Activated T-helper 1 cell treated with anti-CD3 and anti-CD28 coated beads, Interleukin-12 subunit alpha, Interleukin-12 subunit beta, Interleukin-2, Interleukin-4 antibody, amounts not matched to agents 30 ng/mL and 10 ng/mL and 1 ng/mL, durations not matched to agents 14 hours and 24 hours and 36 hours (primary cell): ENCODE measurements at regions not wholly inside any gene's neighbourhood (a gene's known extent, or its start where the extent isn't known, plus 50 kb on each side); places are given as distances from the start of the nearest gene placed in this dataset.

Experiments
- DNase-seq: peaks from one replicate; pipeline ENCODE4 v3.0.0; 2021; ENCODE audit warnings: low spot score
- H3K27ac Mint-ChIP-seq: one replicate; pipeline ENCODE4 v1.8.0; 2021; ENCODE audit warnings: mild to moderate bottlenecking, mixed read lengths
- H3K27me3 Mint-ChIP-seq: one replicate; pipeline ENCODE4 v1.8.0; 2022; ENCODE audit warnings: mild to moderate bottlenecking, moderate library complexity, mixed read lengths; ENCODE audit not compliant: insufficient read depth
- H3K36me3 Mint-ChIP-seq: one replicate; pipeline ENCODE4 v1.8.0; 2021; ENCODE audit warnings: low read depth, mixed read lengths
- H3K4me1 Mint-ChIP-seq: one replicate; pipeline ENCODE4 v1.8.0; 2021; ENCODE audit warnings: low read depth, mixed read lengths
- H3K4me3 Mint-ChIP-seq: one replicate; pipeline ENCODE4 v1.8.0; 2021; ENCODE audit warnings: mild to moderate bottlenecking, moderate library complexity, mixed read lengths
- H3K9me3 Mint-ChIP-seq: one replicate; pipeline ENCODE4 v1.8.0; 2021; ENCODE audit warnings: mixed read lengths
- intact Hi-C: fragments of 100-400 bp; cut with micrococcal nuclease; formaldehyde crosslinking; loops from one replicate; pipeline ENCODE4 v1.15.1; 2024

GRCh38 chr2:206869824-206870495, 69.4 kb upstream of the CPO start:
- no peak for DNase-seq
- H3K9me3 Mint-ChIP-seq = no peaks in the 10 kb centered on the region
- H3K27ac Mint-ChIP-seq = no peak overlapping the region
- H3K4me3 Mint-ChIP-seq = no peak overlapping the region
- H3K27me3 Mint-ChIP-seq = peaks cover 8% of the 10 kb centered on the region
- H3K4me1 Mint-ChIP-seq = no peaks in the 10 kb centered on the region
- H3K36me3 Mint-ChIP-seq = no peaks in the 10 kb centered on the region
- intact Hi-C loops = no loop called here

- intact Hi-C loops = no loop called here
- Mint-ChIP-seq H3K27ac (no peak overlapping the region), H3K36me3 (no peaks in the 10 kb centered on the region), H3K4me1 (no peaks in the 10 kb centered on the region), H3K27me3 (peaks cover 6% of the 10 kb centered on the region), H3K9me3 (no peaks in the 10 kb centered on the region), H3K4me3 (no peak overlapping the region)
- no peak for DNase-seq
Measured at GRCh38 chr2:206873423-206873822, 65.9 kb upstream of the CPO start.

DNA sequence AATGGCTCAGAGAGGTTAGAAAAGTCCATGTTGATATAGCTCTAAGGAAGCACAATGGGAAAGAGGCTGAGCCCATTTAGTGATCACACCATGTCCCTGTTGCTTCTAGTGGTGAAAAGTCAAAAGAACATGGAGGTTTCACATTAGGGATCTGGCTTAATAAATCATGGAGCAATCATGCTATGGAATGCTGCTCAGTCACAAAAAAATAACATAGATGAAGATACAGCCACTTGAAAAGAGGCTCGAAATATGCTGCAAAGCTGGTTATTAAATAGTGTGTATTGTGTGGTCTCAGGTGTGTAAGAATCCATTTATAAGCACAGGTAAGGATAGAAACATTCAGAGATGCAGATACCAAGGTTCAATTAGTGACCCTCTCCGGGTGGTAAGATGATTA, 63.6 kb upstream of the CPO start:
- H3K4me1 Mint-ChIP-seq = no peaks in the 10 kb centered on the region
- H3K27me3 Mint-ChIP-seq = peaks cover 6% of the 10 kb centered on the region
- intact Hi-C loops = no loop called here
- H3K36me3 Mint-ChIP-seq = no peaks in the 10 kb centered on the region
- no peak for DNase-seq
- H3K27ac Mint-ChIP-seq = no peak overlapping the region
- H3K4me3 Mint-ChIP-seq = no peak overlapping the region
- no peaks in the 10 kb centered on the region for H3K9me3 Mint-ChIP-seq

DNA sequence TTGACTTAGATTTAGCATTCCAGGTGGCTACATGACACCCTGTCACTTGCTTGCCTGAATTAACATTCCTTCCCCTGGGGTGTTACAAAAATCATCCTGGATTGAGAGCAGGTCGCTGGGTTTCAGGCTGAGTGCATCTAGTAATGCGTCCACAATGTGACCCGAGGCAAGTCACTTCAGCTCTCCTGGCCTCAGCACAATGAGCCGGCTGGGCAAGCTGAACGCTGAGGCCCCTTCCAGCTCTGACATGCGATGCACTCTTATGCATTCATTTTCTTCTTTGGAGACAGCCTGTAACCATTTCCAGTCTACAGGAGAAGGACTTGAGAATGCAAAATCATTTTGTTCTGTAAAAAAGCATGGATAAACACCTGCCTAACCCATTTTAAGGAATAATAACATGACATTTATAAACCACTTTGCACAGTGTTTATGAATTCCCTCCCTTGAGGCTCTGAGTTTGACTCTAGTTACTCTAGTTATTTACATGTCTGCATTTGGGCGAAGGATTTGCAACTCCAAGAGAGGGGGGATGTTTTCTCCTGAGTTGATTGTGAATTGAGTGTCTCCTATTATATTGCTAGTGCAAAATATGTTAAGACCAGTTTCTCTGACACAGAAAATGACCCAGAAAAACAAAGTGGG, 63.0 kb upstream of the CPO start:
- no peak overlapping the region for H3K27ac Mint-ChIP-seq
- no peaks in the 10 kb centered on the region for H3K36me3 Mint-ChIP-seq
- H3K27me3 Mint-ChIP-seq = peaks cover 6% of the 10 kb centered on the region
- no peak for DNase-seq
- H3K4me1 Mint-ChIP-seq = no peaks in the 10 kb centered on the region
- no peak overlapping the region for H3K4me3 Mint-ChIP-seq
- intact Hi-C loops = no loop called here
- H3K9me3 Mint-ChIP-seq = no peaks in the 10 kb centered on the region

DNA sequence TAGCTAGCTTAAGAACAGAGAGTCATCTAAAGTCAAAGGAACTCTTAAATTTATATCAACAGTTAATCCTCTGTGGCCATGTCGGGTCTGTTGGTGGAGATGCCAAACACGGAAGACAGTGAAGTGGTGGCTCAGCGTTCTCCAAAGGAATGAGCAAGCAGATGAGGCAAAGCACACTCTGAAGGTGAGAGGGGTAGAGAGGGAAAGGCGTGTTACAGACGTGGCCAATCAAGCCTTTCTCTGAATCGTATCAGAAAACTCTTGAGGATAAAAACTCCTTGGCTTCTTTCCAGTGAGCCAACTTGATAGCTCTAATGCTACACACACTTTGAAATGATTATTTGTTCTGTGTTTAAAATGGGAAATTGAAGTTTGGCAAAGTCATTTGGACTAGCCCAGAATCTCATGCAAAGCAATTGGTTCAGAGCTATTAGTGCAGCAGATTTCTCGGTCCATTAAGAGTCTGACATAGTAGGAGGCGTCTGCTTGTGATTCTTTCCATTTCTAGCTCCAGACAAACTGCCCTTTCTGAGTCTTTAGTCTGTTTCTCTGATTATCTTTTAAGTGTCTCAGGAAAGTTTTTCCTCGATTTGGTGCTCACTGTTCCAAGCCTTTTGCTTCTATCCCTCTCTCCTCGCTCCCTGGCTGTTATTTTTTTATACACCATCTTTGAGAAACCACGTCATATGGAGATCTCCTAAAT, 57.5 kb upstream of the CPO start:
- intact Hi-C loops = no loop called here
- H3K4me1 Mint-ChIP-seq = no peaks in the 10 kb centered on the region
- H3K27ac Mint-ChIP-seq = no peak overlapping the region
- no peak overlapping the region for H3K4me3 Mint-ChIP-seq
- peaks cover 8% of the 10 kb centered on the region for H3K27me3 Mint-ChIP-seq
- H3K36me3 Mint-ChIP-seq = no peaks in the 10 kb centered on the region
- no peak for DNase-seq
- no peaks in the 10 kb centered on the region for H3K9me3 Mint-ChIP-seq

DNA sequence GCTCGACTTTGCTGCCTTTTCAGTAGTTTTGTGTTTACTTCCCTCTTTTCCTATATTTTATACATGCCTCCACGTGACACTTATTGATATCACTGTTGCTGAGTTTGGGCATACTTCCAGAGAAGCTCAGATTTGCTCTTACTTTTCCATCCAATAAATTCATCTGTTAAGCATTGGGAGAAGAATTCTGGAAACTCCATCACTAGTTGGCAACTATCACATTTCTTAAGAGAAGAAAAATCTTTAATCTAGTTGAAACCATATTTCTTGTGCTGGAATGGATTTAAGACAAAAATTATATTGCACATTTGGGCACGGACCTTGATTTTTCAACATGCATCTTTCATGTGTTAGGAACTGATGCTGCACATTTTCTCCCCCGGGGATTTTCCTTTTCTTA, 52.6 kb upstream of the CPO start:
- intact Hi-C loops = no loop called here
- Mint-ChIP-seq H3K36me3 (no peaks in the 10 kb centered on the region), H3K27ac (no peak overlapping the region), H3K4me1 (no peaks in the 10 kb centered on the region), H3K27me3 (peaks cover 4% of the 10 kb centered on the region), H3K4me3 (no peak overlapping the region), H3K9me3 (no peaks in the 10 kb centered on the region)
- no peak for DNase-seq

DNA sequence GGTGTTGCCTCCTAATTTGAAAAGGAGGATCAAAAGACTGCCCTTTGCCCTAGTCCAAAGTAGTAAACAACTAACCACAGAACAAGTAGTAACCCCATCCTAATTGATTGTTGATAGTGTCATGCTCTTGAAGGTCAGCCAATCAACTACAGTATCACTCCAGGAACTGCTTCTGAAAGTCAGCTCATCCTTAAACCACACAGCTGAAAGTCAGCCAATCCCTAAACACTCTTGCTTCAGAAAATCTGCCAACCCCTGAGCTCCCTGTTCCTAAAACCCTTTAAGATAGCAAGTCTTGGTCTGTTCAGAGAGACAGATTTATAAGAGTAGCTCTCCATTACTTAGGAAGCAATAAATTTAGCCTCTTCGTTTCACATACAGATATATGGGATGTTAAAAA, 51.6 kb upstream of the CPO start:
- no peaks in the 10 kb centered on the region for H3K36me3 Mint-ChIP-seq
- H3K27me3 Mint-ChIP-seq = no peaks in the 10 kb centered on the region
- no peak for DNase-seq
- H3K4me1 Mint-ChIP-seq = no peaks in the 10 kb centered on the region
- intact Hi-C loops = no loop called here
- no peaks in the 10 kb centered on the region for H3K9me3 Mint-ChIP-seq
- H3K4me3 Mint-ChIP-seq = no peak overlapping the region
- no peak overlapping the region for H3K27ac Mint-ChIP-seq
